ENCODE measurements at regions not wholly inside any gene's neighbourhood (a gene's known extent, or its start where the extent isn't known, plus 50 kb on each side); places are given as distances from the start of the nearest gene placed in this dataset.

GRCh38 chr3:31465999-31466398 lies 66.7 kb upstream of the STT3B start:
- H3K27ac Mint-ChIP-seq, result no peak overlapping the region
- Histone ChIP-seq H2AK5ac (ENCODE audit: insufficient read length, low read length) (no peak overlapping the region), H2AFZ (ENCODE audit: low read length) (no peak overlapping the region), H2BK15ac (ENCODE audit: low read depth, low read length) (no peak overlapping the region), H4K5ac (ENCODE audit: insufficient read length, low read depth, low read length) (no peak overlapping the region), H3K9me3 (ENCODE audit: control insufficient read depth, low read depth, low read length) (no peaks in the 10 kb centered on the region), H3K23ac (ENCODE audit: insufficient read length, low read depth, low read length) (no peak overlapping the region), H4K20me1 (ENCODE audit: control insufficient read depth, insufficient read depth, insufficient read length) (no peaks in the 10 kb centered on the region), H3K27me3 (ENCODE audit: insufficient read depth, low read length) (no peaks in the 10 kb centered on the region), H2BK20ac (ENCODE audit: low read depth, low read length, poor library complexity, severe bottlenecking) (no peak overlapping the region), H3K4me2 (ENCODE audit: insufficient read depth, insufficient read length, low read length) (no peak overlapping the region), H3K4me1 (ENCODE audit: insufficient read depth, low read length) (no peaks in the 10 kb centered on the region; the same call in 1 of the 2 replicates), H3K79me2 (ENCODE audit: insufficient read depth, low read length) (no peaks in the 10 kb centered on the region), H3K14ac (ENCODE audit: insufficient read depth, low read length) (no peak overlapping the region), H3K23me2 (ENCODE audit: insufficient read length, low read depth, low read length, poor library complexity, severe bottlenecking) (no peaks in the 10 kb centered on the region), H3K9ac (ENCODE audit: extremely low read depth, insufficient read length, low read length) (no peak overlapping the region), H3K56ac (ENCODE audit: insufficient read length, low read depth, low read length) (no peak overlapping the region), H4K8ac (replicated peaks; ENCODE audit: insufficient read length, low read depth, low read length) (no peak overlapping the region), H2BK5ac (ENCODE audit: insufficient read length, low read length) (no peak overlapping the region), H4K91ac (ENCODE audit: insufficient read length, low read depth, low read length) (no peak overlapping the region), H2BK120ac (ENCODE audit: low read depth, low read length, poor library complexity, severe bottlenecking) (no peak overlapping the region), H3K4ac (ENCODE audit: low read depth, low read length) (no peak overlapping the region), H3T11ph (ENCODE audit: low read length) (no peak overlapping the region), H3K18ac (ENCODE audit: insufficient read length, low read depth, low read length) (no peak overlapping the region), H3K27ac (ENCODE audit: insufficient read length, low read depth, low read length) (no peak overlapping the region), H3K79me1 (ENCODE audit: insufficient read depth, low read depth, low read length, poor library complexity, severe bottlenecking) (no peaks in the 10 kb centered on the region), H2BK12ac (ENCODE audit: insufficient read length, low read depth, low read length) (no peak overlapping the region)
- H3K4me1 Mint-ChIP-seq, result peaks cover 35 to 38% of the 10 kb centered on the region in 2 experiments
- no peaks in the 10 kb centered on the region for H3K27me3 Mint-ChIP-seq (ENCODE audit: low read depth)
- DNase-seq, result no peak
- no peak overlapping the region for H3K4me3 Mint-ChIP-seq
- no peaks in the 10 kb centered on the region for H3K9me3 Mint-ChIP-seq
- no peaks in the 10 kb centered on the region for H3K36me3 Mint-ChIP-seq (ENCODE audit: insufficient read depth in 1 of 3, low read depth in 3 of 3)
- TF ChIP-seq CTCF (conservative IDR thresholded peaks at IDR 0.05), result no peak
